Suprapubic skin (tissue), 4 donors: ENCODE measurements at regions not wholly inside any gene's neighbourhood (a gene's known extent, or its start where the extent isn't known, plus 50 kb on each side); places are given as distances from the start of the nearest gene placed in this dataset.
"Not testable (repeated sequence)": the region's sequence is repeated elsewhere in the genome, so short reads cannot be mapped to it uniquely, and the experiment has no call there.

Source experiments
- DNase-seq, 2 donors: peaks; one replicate each; pipeline ENCODE4 v3.0.0-alpha.2; 2019; ENCODE audit warnings: low spot score in 2 of 2
- H3K27ac ChIP-seq: fragments of 200-600 bp; sonication (generic); one replicate; pipeline ENCODE4 v1.5.1; 2019
- H3K27me3 ChIP-seq: fragments of 200-600 bp; sonication (generic); one replicate; pipeline ENCODE4 v1.5.1; 2019
- H3K36me3 ChIP-seq: fragments of 200-600 bp; sonication (generic); one replicate; pipeline ENCODE4 v1.5.1; 2019
- H3K4me1 ChIP-seq: fragments of 200-600 bp; sonication (generic); one replicate; pipeline ENCODE4 v1.5.1; 2019
- H3K4me3 ChIP-seq: fragments of 200-600 bp; sonication (generic); one replicate; pipeline ENCODE4 v1.5.1; 2019; ENCODE audit warnings: mild to moderate bottlenecking
- H3K9me3 ChIP-seq: fragments of 200-600 bp; sonication (generic); one replicate; pipeline ENCODE4 v1.5.1; 2019
- EP300 ChIP-seq: sonication (generic); formaldehyde crosslinking; IDR thresholded peaks from one replicate; pipeline ENCODE4 v1.6.1; 2017; ENCODE audit warnings: antibody characterized with exemption
- POLR2A ChIP-seq, 2 donors: fragments of 450-650 bp; IDR thresholded peaks; one replicate each; pipeline ENCODE4 v1.6.1; 2017; ENCODE audit warnings: antibody characterized with exemption in 2 of 2, mild to moderate bottlenecking in 2 of 2, moderate library complexity in 2 of 2
- POLR2AphosphoS5 ChIP-seq, 3 donors: sonication (generic); formaldehyde crosslinking; IDR thresholded peaks; one replicate each; pipeline ENCODE4 v1.6.1; 2017; ENCODE audit warnings: antibody characterized with exemption in 3 of 3
- WGBS: methylation state at CpG from one replicate; pipeline ENCODE4 v1.1.5; 2018; 5-methylcytosine and 5-hydroxymethylcytosine counted together
- TF ChIP-seq, protein P1 (sequence below), 2 donors: fragments of 200-600 bp in 1 of 2; fragments of 450-650 bp in 1 of 2; sonication (generic) in 1 of 2; IDR thresholded peaks; one replicate each; pipeline ENCODE4 v1.5.1; 2016 to 2019; ENCODE audit warnings: antibody characterized with exemption in 2 of 2, mild to moderate bottlenecking in 1 of 2, moderate library complexity in 1 of 2

- no peak for DNase-seq
- no peaks in the 10 kb centered on the region for H3K9me3 ChIP-seq
- no peak overlapping the region for H3K27ac ChIP-seq
- H3K4me3 ChIP-seq = no peak overlapping the region
- no peaks in the 10 kb centered on the region for H3K4me1 ChIP-seq
- no peak for TF ChIP-seq POLR2A (IDR thresholded peaks at IDR 0.05)
- TF ChIP-seq, protein P1, sequence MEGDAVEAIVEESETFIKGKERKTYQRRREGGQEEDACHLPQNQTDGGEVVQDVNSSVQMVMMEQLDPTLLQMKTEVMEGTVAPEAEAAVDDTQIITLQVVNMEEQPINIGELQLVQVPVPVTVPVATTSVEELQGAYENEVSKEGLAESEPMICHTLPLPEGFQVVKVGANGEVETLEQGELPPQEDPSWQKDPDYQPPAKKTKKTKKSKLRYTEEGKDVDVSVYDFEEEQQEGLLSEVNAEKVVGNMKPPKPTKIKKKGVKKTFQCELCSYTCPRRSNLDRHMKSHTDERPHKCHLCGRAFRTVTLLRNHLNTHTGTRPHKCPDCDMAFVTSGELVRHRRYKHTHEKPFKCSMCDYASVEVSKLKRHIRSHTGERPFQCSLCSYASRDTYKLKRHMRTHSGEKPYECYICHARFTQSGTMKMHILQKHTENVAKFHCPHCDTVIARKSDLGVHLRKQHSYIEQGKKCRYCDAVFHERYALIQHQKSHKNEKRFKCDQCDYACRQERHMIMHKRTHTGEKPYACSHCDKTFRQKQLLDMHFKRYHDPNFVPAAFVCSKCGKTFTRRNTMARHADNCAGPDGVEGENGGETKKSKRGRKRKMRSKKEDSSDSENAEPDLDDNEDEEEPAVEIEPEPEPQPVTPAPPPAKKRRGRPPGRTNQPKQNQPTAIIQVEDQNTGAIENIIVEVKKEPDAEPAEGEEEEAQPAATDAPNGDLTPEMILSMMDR (IDR thresholded peaks at IDR 0.05) = no peak
- TF ChIP-seq EP300 = no peak
- no peak for TF ChIP-seq POLR2AphosphoS5 (IDR thresholded peaks at IDR 0.05)
- no peaks in the 10 kb centered on the region for H3K27me3 ChIP-seq
- H3K36me3 ChIP-seq = no peaks in the 10 kb centered on the region
Observed at GRCh38 chr4:73340917-73341316, 63.2 kb upstream of the ALB start.

DNA sequence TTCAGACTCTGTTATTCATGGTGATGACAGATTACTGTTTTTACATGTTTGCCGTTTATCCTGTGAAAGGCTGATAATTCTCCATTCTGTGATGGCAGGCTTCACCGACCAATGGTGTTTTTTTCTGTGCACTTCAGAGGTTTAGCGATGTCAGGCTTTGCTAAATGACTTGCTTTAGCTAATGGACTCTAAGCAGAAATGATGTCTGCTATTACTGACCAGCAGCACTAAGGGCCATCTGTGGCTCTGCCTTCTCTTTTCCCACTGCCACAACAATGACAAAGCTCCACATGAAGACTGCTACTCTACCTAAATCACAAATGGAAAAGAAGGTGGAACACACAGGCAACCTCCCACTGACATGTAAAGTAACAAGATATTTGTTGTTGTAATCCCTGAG lies 68.4 kb upstream of the ALB start:
- H3K4me3 ChIP-seq = no peak overlapping the region
- no peaks in the 10 kb centered on the region for H3K9me3 ChIP-seq
- no peaks in the 10 kb centered on the region for H3K27me3 ChIP-seq
- H3K4me1 ChIP-seq = no peaks in the 10 kb centered on the region
- WGBS = 84% methylated on average over 3 of the region's 3 CpGs
- DNase-seq = no peak
- H3K36me3 ChIP-seq = no peaks in the 10 kb centered on the region
- H3K27ac ChIP-seq = no peak overlapping the region
- TF ChIP-seq POLR2A (IDR thresholded peaks at IDR 0.05) (no peak), POLR2AphosphoS5 (IDR thresholded peaks at IDR 0.05) (no peak), EP300 (no peak)
- TF ChIP-seq, protein P1 (IDR thresholded peaks at IDR 0.05) = no peak

- H3K36me3 ChIP-seq = not testable (repeated sequence)
- 95% methylated on average over 2 of the region's 2 CpGs for WGBS
Observed at GRCh38 chr4:73332012-73332411, 72.1 kb upstream of the ALB start.

GRCh38 chr4:73329300-73329699 lies 70.7 kb upstream of the ANKRD17 start:
- Histone ChIP-seq H3K4me1 (no peaks in the 10 kb centered on the region), H3K4me3 (no peak overlapping the region), H3K9me3 (peaks cover 4% of the 10 kb centered on the region), H3K27ac (no peak overlapping the region), H3K36me3 (no peaks in the 10 kb centered on the region), H3K27me3 (no peaks in the 10 kb centered on the region)
- WGBS = 82% methylated on average over 4 of the region's 4 CpGs
- DNase-seq = no peak
- TF ChIP-seq, protein P1 (IDR thresholded peaks at IDR 0.05) = no peak
- TF ChIP-seq POLR2A (IDR thresholded peaks at IDR 0.05) (no peak), EP300 (no peak), POLR2AphosphoS5 (IDR thresholded peaks at IDR 0.05) (no peak)

More at GRCh38 chr4:73332012-73332411, 72.1 kb upstream of the ALB start:
- not testable (repeated sequence) for H3K4me3 ChIP-seq, H3K9me3 ChIP-seq, H3K4me1 ChIP-seq, H3K27ac ChIP-seq, H3K27me3 ChIP-seq, DNase-seq

DNA sequence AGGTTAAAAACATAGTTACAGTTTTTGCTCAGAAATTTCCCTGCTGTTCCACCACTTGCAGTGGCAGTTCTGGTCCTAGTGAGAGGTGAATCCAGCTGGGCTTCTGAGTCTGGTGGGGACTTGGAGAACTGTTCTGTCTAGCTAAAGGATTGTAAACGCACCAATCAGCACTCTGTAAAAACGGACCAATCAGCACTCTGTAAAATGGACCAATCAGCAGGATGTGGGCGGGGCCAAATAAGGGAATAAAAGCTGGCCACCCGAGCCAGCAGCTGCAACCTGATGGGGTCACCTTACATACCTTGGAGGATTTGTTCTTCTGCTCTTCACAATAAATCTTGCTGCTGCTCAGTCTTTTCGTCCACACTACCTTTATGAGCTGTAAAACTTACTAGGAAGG lies 67.2 kb upstream of the ANKRD17 start:
- H3K9me3 ChIP-seq, DNase-seq, H3K36me3 ChIP-seq, H3K4me3 ChIP-seq, H3K4me1 ChIP-seq, H3K27me3 ChIP-seq, H3K27ac ChIP-seq: not testable (repeated sequence)
- WGBS = 83% methylated on average over 5 of the region's 5 CpGs

DNA sequence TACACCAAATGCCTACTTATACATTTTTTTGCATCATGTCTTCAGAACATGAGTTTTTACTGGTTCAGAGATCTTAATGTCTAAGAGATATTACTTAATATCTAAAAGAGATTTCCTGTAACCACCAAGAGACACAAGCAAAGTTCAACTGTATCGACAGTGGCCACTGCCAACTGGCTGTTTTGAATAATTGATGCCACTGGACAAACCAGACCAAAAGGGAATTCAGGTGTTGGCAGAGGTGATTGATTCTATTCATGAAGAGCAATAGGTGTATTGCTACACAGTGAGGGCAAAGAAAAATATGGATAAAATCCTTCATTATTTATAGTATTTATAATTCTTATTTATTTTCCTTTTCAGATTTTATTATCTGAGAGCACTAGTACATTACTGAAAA lies 58.5 kb upstream of the ANKRD17 start:
- Histone ChIP-seq H3K27me3 (no peaks in the 10 kb centered on the region), H3K4me1 (no peaks in the 10 kb centered on the region), H3K4me3 (no peak overlapping the region), H3K36me3 (no peaks in the 10 kb centered on the region), H3K9me3 (peaks cover 6% of the 10 kb centered on the region), H3K27ac (no peak overlapping the region)
- TF ChIP-seq EP300 (no peak), POLR2A (IDR thresholded peaks at IDR 0.05) (no peak), POLR2AphosphoS5 (IDR thresholded peaks at IDR 0.05) (no peak)
- TF ChIP-seq, protein P1 (IDR thresholded peaks at IDR 0.05) = no peak
- no peak for DNase-seq
- 95% methylated on average over 1 of the region's 1 CpG for WGBS
